Neural progenitor cell (in vitro differentiated cells): ENCODE measurements at regions not wholly inside any gene's neighbourhood (a gene's known extent, or its start where the extent isn't known, plus 50 kb on each side); places are given as distances from the start of the nearest gene placed in this dataset.

Source experiments
- DNase-seq: peaks from one replicate; pipeline ENCODE4 v3.0.0-alpha.2; 2016; ENCODE audit warnings: low spot score
- H2AFZ ChIP-seq: fragments of 200-600 bp; sonication (generic); replicated peaks from 2 replicates; pipeline ENCODE4 v1.6.1; 2016; ENCODE audit warnings: antibody characterized with exemption
- H3F3A ChIP-seq: fragments of 200-600 bp; sonication (generic); 2 replicates; pipeline ENCODE4 v1.6.1; 2016; ENCODE audit warnings: antibody characterized with exemption, low read depth
- H3K27ac ChIP-seq: fragments of 200-600 bp; sonication (generic); 2 replicates; pipeline ENCODE4 v1.5.1; 2016; ENCODE audit warnings: mild to moderate bottlenecking
- H3K27me3 ChIP-seq: fragments of 200-600 bp; sonication (generic); 2 replicates; pipeline ENCODE4 v1.6.1; 2016; ENCODE audit warnings: mild to moderate bottlenecking, moderate library complexity
- H3K36me3 ChIP-seq: fragments of 200-600 bp; sonication (generic); 2 replicates; pipeline ENCODE4 v1.5.1; 2016
- H3K4me1 ChIP-seq: fragments of 200-600 bp; sonication (generic); 2 replicates; pipeline ENCODE4 v1.6.1; 2016; ENCODE audit warnings: mixed run types
- H3K4me2 ChIP-seq: fragments of 200-600 bp; sonication (generic); 2 replicates; pipeline ENCODE4 v1.6.1; 2016
- H3K4me3 ChIP-seq: fragments of 200-600 bp; sonication (generic); 2 replicates; pipeline ENCODE4 v1.5.1; 2016
- H3K79me2 ChIP-seq: fragments of 200-600 bp; sonication (generic); 2 replicates; pipeline ENCODE4 v1.6.1; 2016; ENCODE audit warnings: low read depth
- H3K9ac ChIP-seq: fragments of 200-600 bp; sonication (generic); 2 replicates; pipeline ENCODE4 v1.6.1; 2016
- H3K9me3 ChIP-seq: fragments of 200-600 bp; sonication (generic); 2 replicates; pipeline ENCODE4 v1.5.1; 2016; ENCODE audit warnings: low read depth
- H4K20me1 ChIP-seq: fragments of 200-600 bp; sonication (generic); 2 replicates; pipeline ENCODE4 v1.6.1; 2016; ENCODE audit warnings: low read depth
- H3K27ac Mint-ChIP-seq: 3 replicates; pipeline ENCODE4 v1.8.0; 2021; ENCODE audit warnings: mixed read lengths
- H3K27me3 Mint-ChIP-seq: 2 replicates; pipeline ENCODE4 v1.8.0; 2022; ENCODE audit warnings: low read depth, mild to moderate bottlenecking, inconsistent platforms, moderate library complexity, mixed read lengths; ENCODE audit not compliant: insufficient read depth
- H3K36me3 Mint-ChIP-seq: 3 replicates; pipeline ENCODE4 v1.8.0; 2021; ENCODE audit warnings: mixed read lengths
- H3K4me1 Mint-ChIP-seq: 3 replicates; pipeline ENCODE4 v1.8.0; 2021; ENCODE audit warnings: mixed read lengths
- H3K4me3 Mint-ChIP-seq: 3 replicates; pipeline ENCODE4 v1.8.0; 2021; ENCODE audit warnings: mild to moderate bottlenecking, moderate library complexity, mixed read lengths
- H3K9me3 Mint-ChIP-seq: 3 replicates; pipeline ENCODE4 v1.8.0; 2020; ENCODE audit warnings: mixed read lengths
- CTCF ChIP-seq: fragments of 200-600 bp; sonication (generic); IDR thresholded peaks from 2 replicates; pipeline ENCODE4 v1.5.1; 2017; ENCODE audit warnings: antibody characterized with exemption, mild to moderate bottlenecking
- EZH2 ChIP-seq: fragments of 200-600 bp; sonication (generic); IDR thresholded peaks from 2 replicates; pipeline ENCODE4 v1.6.1; 2017; ENCODE audit warnings: antibody characterized with exemption, mild to moderate bottlenecking, moderate library complexity
- EZH2phosphoT487 ChIP-seq: fragments of 200-600 bp; sonication (generic); IDR thresholded peaks from 2 replicates; pipeline ENCODE4 v1.6.1; 2017; ENCODE audit warnings: antibody characterized with exemption

- H3K4me3 ChIP-seq = no peak overlapping the region
- no peaks in the 10 kb centered on the region for H4K20me1 ChIP-seq
- no peaks in the 10 kb centered on the region for H3K9me3 ChIP-seq
- peaks cover 8% of the 10 kb centered on the region for H3K4me1 Mint-ChIP-seq
- H3F3A ChIP-seq = no peaks in the 10 kb centered on the region
- H3K27me3 Mint-ChIP-seq = no peaks in the 10 kb centered on the region
- H3K4me1 ChIP-seq = no peaks in the 10 kb centered on the region
- no peaks in the 10 kb centered on the region for H3K79me2 ChIP-seq
- H2AFZ ChIP-seq = no peak overlapping the region
- H3K36me3 Mint-ChIP-seq = no peaks in the 10 kb centered on the region
- no peak overlapping the region for H3K4me3 Mint-ChIP-seq
- no peak overlapping the region for H3K4me2 ChIP-seq
- no peak for TF ChIP-seq EZH2
- TF ChIP-seq CTCF = no peak
- TF ChIP-seq EZH2phosphoT487 = no peak
- no peaks in the 10 kb centered on the region for H3K27me3 ChIP-seq
- no peak for DNase-seq
- peaks cover 2% of the 10 kb centered on the region for H3K9me3 Mint-ChIP-seq
- H3K36me3 ChIP-seq = no peaks in the 10 kb centered on the region
- H3K27ac Mint-ChIP-seq = no peak overlapping the region
- H3K27ac ChIP-seq = no peak overlapping the region
- no peak overlapping the region for H3K9ac ChIP-seq
Measured at GRCh38 chr17:71260366-71260940, 860.4 kb upstream of the SOX9 start.

- Histone ChIP-seq H4K20me1 (no peaks in the 10 kb centered on the region), H2AFZ (no peak overlapping the region), H3K27me3 (no peaks in the 10 kb centered on the region), H3K4me3 (no peak overlapping the region), H3K36me3 (no peaks in the 10 kb centered on the region), H3K4me2 (no peak overlapping the region), H3F3A (no peaks in the 10 kb centered on the region), H3K9me3 (peaks cover 2% of the 10 kb centered on the region), H3K79me2 (no peaks in the 10 kb centered on the region), H3K4me1 (no peaks in the 10 kb centered on the region), H3K27ac (no peak overlapping the region), H3K9ac (no peak overlapping the region)
- H3K27me3 Mint-ChIP-seq = no peaks in the 10 kb centered on the region
- no peak overlapping the region for H3K4me3 Mint-ChIP-seq
- no peak overlapping the region for H3K27ac Mint-ChIP-seq
- TF ChIP-seq CTCF (no peak), EZH2 (no peak), EZH2phosphoT487 (no peak)
- H3K36me3 Mint-ChIP-seq = no peaks in the 10 kb centered on the region
- H3K4me1 Mint-ChIP-seq = peaks cover 6% of the 10 kb centered on the region
- H3K9me3 Mint-ChIP-seq = peaks cover 14% of the 10 kb centered on the region
- no peak for DNase-seq
Measured at GRCh38 chr17:71262586-71262985, 858.2 kb upstream of the SOX9 start.

- no peak overlapping the region for H3K27ac Mint-ChIP-seq
- no peaks in the 10 kb centered on the region for H3K27me3 ChIP-seq
- H3K4me1 ChIP-seq = no peaks in the 10 kb centered on the region
- DNase-seq = no peak
- H3K4me2 ChIP-seq = no peak overlapping the region
- no peaks in the 10 kb centered on the region for H4K20me1 ChIP-seq
- no peaks in the 10 kb centered on the region for H3K4me1 Mint-ChIP-seq
- H3K9ac ChIP-seq = no peak overlapping the region
- no peak overlapping the region for H3K4me3 Mint-ChIP-seq
- peaks cover 23% of the 10 kb centered on the region for H3K9me3 Mint-ChIP-seq
- TF ChIP-seq EZH2phosphoT487 = no peak
- no peak for TF ChIP-seq CTCF
- TF ChIP-seq EZH2 = no peak
- H3K4me3 ChIP-seq = no peak overlapping the region
- no peaks in the 10 kb centered on the region for H3K79me2 ChIP-seq
- H2AFZ ChIP-seq = no peak overlapping the region
- H3K36me3 ChIP-seq = no peaks in the 10 kb centered on the region
- no peaks in the 10 kb centered on the region for H3F3A ChIP-seq
- peaks cover 2% of the 10 kb centered on the region for H3K9me3 ChIP-seq
- H3K27me3 Mint-ChIP-seq = no peaks in the 10 kb centered on the region
- no peak overlapping the region for H3K27ac ChIP-seq
- H3K36me3 Mint-ChIP-seq = no peaks in the 10 kb centered on the region
Measured at GRCh38 chr17:71267668-71268067, 853.2 kb upstream of the SOX9 start.
